ENCODE measurements at regions not wholly inside any gene's neighbourhood (a gene's known extent, or its start where the extent isn't known, plus 50 kb on each side); places are given as distances from the start of the nearest gene placed in this dataset.

- Histone ChIP-seq H3K4me3 (no peak overlapping the region), H3K9me3 (no peaks in the 10 kb centered on the region), H3K36me3 (ENCODE audit: low read depth) (no peaks in the 10 kb centered on the region), H3K4me1 (ENCODE audit: low read depth) (no peaks in the 10 kb centered on the region)
- no peak for TF ChIP-seq CTCF (IDR thresholded peaks at IDR 0.05)
- intact Hi-C loops (cut with DNase I, micrococcal nuclease) = no loop called here
- ATAC-seq (no peak), DNase-seq (no peak)
Observed at GRCh38 chr11:44421090-44421675, 111.2 kb upstream of the ALX4 start.

GRCh38 chr11:44423289-44423688 is 113.3 kb upstream of the ALX4 start:
- no peak overlapping the region for H3K4me3 ChIP-seq
- ATAC-seq (no peak), DNase-seq (no peak)
- H3K36me3 ChIP-seq (ENCODE audit: low read depth) = no peaks in the 10 kb centered on the region
- TF ChIP-seq CTCF (IDR thresholded peaks at IDR 0.05) = no peak
- H3K4me1 ChIP-seq (ENCODE audit: low read depth) = no peaks in the 10 kb centered on the region
- intact Hi-C loops (cut with DNase I, micrococcal nuclease) = no loop called here
- H3K9me3 ChIP-seq = no peaks in the 10 kb centered on the region

- DNase-seq = no peak
Observed at GRCh38 chr11:44424841-44425240, 114.9 kb upstream of the ALX4 start.

GRCh38 chr11:44426119-44426518 is 116.2 kb upstream of the ALX4 start:
- Histone ChIP-seq H3K36me3 (ENCODE audit: low read depth) (no peaks in the 10 kb centered on the region), H3K9me3 (no peaks in the 10 kb centered on the region), H3K4me3 (no peak overlapping the region), H3K4me1 (ENCODE audit: low read depth) (no peaks in the 10 kb centered on the region)
- ATAC-seq = no peak
- intact Hi-C loops (cut with DNase I, micrococcal nuclease) = no loop called here
- TF ChIP-seq CTCF (IDR thresholded peaks at IDR 0.05) = no peak
- DNase-seq = no peak

More at GRCh38 chr11:44424841-44425240, 114.9 kb upstream of the ALX4 start:
- Histone ChIP-seq H3K4me1 (ENCODE audit: low read depth) (no peaks in the 10 kb centered on the region), H3K4me3 (no peak overlapping the region), H3K36me3 (ENCODE audit: low read depth) (no peaks in the 10 kb centered on the region), H3K9me3 (no peaks in the 10 kb centered on the region)
- no peak for TF ChIP-seq CTCF (IDR thresholded peaks at IDR 0.05)
- no peak for ATAC-seq
- intact Hi-C loops (cut with DNase I, micrococcal nuclease) = no loop called here

GRCh38 chr11:44426958-44427357 is 117.0 kb upstream of the ALX4 start:
- ATAC-seq (no peak), DNase-seq (no peak)
- H3K36me3 ChIP-seq (ENCODE audit: low read depth) = no peaks in the 10 kb centered on the region
- H3K4me1 ChIP-seq (ENCODE audit: low read depth) = no peaks in the 10 kb centered on the region
- intact Hi-C loops (cut with DNase I, micrococcal nuclease) = no loop called here
- H3K4me3 ChIP-seq = no peak overlapping the region
- TF ChIP-seq CTCF (IDR thresholded peaks at IDR 0.05) = no peak
- no peaks in the 10 kb centered on the region for H3K9me3 ChIP-seq

GRCh38 chr11:44427432-44427831 is 117.5 kb upstream of the ALX4 start:
- no peak for ATAC-seq
- peak in 1 of 3 donors; percentile 5 for DNase-seq

More at GRCh38 chr11:44427432-44427831, 117.5 kb upstream of the ALX4 start:
- no peak overlapping the region for H3K4me3 ChIP-seq
- no peaks in the 10 kb centered on the region for H3K9me3 ChIP-seq
- intact Hi-C loops (cut with DNase I, micrococcal nuclease) = no loop called here
- H3K36me3 ChIP-seq (ENCODE audit: low read depth) = no peaks in the 10 kb centered on the region
- no peaks in the 10 kb centered on the region for H3K4me1 ChIP-seq (ENCODE audit: low read depth)
- no peak for TF ChIP-seq CTCF (IDR thresholded peaks at IDR 0.05)

All from mucosa of descending colon (tissue), 3 donors.